ENCODE measurements at regions not wholly inside any gene's neighbourhood (a gene's known extent, or its start where the extent isn't known, plus 50 kb on each side); places are given as distances from the start of the nearest gene placed in this dataset.
"Not testable (repeated sequence)": the region's sequence is repeated elsewhere in the genome, so short reads cannot be mapped to it uniquely, and the experiment has no call there.

DNA sequence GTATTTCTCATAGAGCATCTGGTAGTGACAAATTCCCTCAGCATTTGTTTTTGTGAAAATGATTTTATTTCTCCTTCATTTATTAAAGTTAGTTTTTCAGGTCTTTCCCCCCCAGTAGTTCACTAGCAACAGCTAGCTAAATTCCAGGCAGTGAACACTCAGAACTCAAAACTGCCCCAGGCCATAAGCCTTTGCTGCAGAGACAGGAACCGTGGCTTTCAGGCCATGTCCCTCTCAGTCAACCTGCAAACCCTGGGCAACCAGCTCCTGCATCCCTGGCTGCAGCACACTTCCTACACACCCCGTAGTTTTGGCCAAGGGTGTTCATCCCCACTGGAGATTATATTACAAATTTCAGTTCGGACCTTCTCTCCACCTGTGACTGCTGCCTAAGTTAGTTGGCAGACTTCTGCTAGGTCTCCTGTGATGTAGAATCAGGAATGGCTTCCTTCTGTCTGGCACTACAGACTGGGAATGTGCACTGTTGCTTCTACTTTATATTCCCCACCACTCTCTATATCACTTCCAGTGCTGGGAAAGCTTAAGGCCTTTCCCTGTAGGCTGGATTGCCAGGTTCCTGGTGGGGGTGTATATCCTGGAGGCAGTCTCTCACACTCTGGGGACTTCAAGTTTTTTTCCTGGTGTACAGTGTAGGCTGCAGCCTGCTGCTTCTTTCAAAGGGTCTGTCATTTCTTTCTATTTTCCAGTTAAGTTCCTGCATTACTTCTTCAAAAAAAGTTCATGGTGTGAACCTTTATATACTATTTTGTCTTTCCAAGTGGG lies 924.4 kb upstream of the LRFN5 start:
- TF ChIP-seq CTCF (IDR thresholded peaks at IDR 0.05) = no peak
- no peak overlapping the region for H3K4me3 Mint-ChIP-seq
- no peaks in the 10 kb centered on the region for H3K4me1 ChIP-seq (ENCODE audit: control insufficient read depth, insufficient read depth, low read length)
- no peaks in the 10 kb centered on the region for H3K4me1 Mint-ChIP-seq
- intact Hi-C loops (cut with micrococcal nuclease) = no loop called here
- peaks cover 14% of the 10 kb centered on the region for H3K36me3 Mint-ChIP-seq
- H3K9me3 Mint-ChIP-seq = peaks cover 9 to 20% of the 10 kb centered on the region in 2 donors
- H3K27ac ChIP-seq (ENCODE audit: low read length) = no peak overlapping the region
- no peaks in the 10 kb centered on the region for H3K36me3 ChIP-seq (ENCODE audit: control insufficient read depth, insufficient read depth, low read length)
- DNase-seq (no peak), ATAC-seq (no peak)
- no peaks in the 10 kb centered on the region for H3K27me3 Mint-ChIP-seq (ENCODE audit: low read depth in 2 of 2)
- no peaks in the 10 kb centered on the region for H3K27me3 ChIP-seq (ENCODE audit: control insufficient read depth, insufficient read depth, low read length)
- no peak overlapping the region for H3K4me3 ChIP-seq (ENCODE audit: low read length)
- H3K9me3 ChIP-seq (ENCODE audit: control insufficient read depth, insufficient read depth, low read length) = no peaks in the 10 kb centered on the region
- 79% methylated on average over 3 of the region's 3 CpGs for WGBS (ENCODE audit: insufficient coverage)
- H3K27ac Mint-ChIP-seq = no peak overlapping the region

GRCh38 chr14:40679256-40679655 lies 927.4 kb upstream of the LRFN5 start:
- H3K36me3 ChIP-seq (ENCODE audit: control insufficient read depth, insufficient read depth, low read length) = no peaks in the 10 kb centered on the region
- no peak overlapping the region for H3K27ac Mint-ChIP-seq
- no peaks in the 10 kb centered on the region for H3K27me3 Mint-ChIP-seq (ENCODE audit: low read depth in 2 of 2)
- H3K36me3 Mint-ChIP-seq = peaks cover 14% of the 10 kb centered on the region
- no peak overlapping the region for H3K4me3 ChIP-seq (ENCODE audit: low read length)
- H3K4me1 Mint-ChIP-seq = no peaks in the 10 kb centered on the region
- no peak overlapping the region for H3K27ac ChIP-seq (ENCODE audit: low read length)
- no peaks in the 10 kb centered on the region for H3K9me3 ChIP-seq (ENCODE audit: control insufficient read depth, insufficient read depth, low read length)
- TF ChIP-seq CTCF (IDR thresholded peaks at IDR 0.05) = no peak
- ATAC-seq (no peak), DNase-seq (no peak)
- WGBS (ENCODE audit: insufficient coverage) = 86% methylated on average over 1 of the region's 1 CpG
- no peaks in the 10 kb centered on the region for H3K27me3 ChIP-seq (ENCODE audit: control insufficient read depth, insufficient read depth, low read length)
- H3K4me1 ChIP-seq (ENCODE audit: control insufficient read depth, insufficient read depth, low read length) = no peaks in the 10 kb centered on the region
- peaks cover 9 to 20% of the 10 kb centered on the region in 2 donors for H3K9me3 Mint-ChIP-seq
- intact Hi-C loops (cut with micrococcal nuclease) = no loop called here
- H3K4me3 Mint-ChIP-seq = no peak overlapping the region

GRCh38 chr14:40677206-40677605 lies 929.5 kb upstream of the LRFN5 start:
- H3K36me3 ChIP-seq (ENCODE audit: control insufficient read depth, insufficient read depth, low read length); H3K4me1 ChIP-seq (ENCODE audit: control insufficient read depth, insufficient read depth, low read length); H3K4me3 ChIP-seq (ENCODE audit: low read length); H3K27ac Mint-ChIP-seq; H3K27me3 ChIP-seq (ENCODE audit: control insufficient read depth, insufficient read depth, low read length); DNase-seq; H3K4me3 Mint-ChIP-seq; H3K27me3 Mint-ChIP-seq (ENCODE audit: low read depth in 2 of 2); H3K27ac ChIP-seq (ENCODE audit: low read length); ATAC-seq; H3K9me3 ChIP-seq (ENCODE audit: control insufficient read depth, insufficient read depth, low read length); intact Hi-C loops (cut with micrococcal nuclease); H3K4me1 Mint-ChIP-seq: not testable (repeated sequence)
- Mint-ChIP-seq H3K36me3 (peaks cover 12% of the 10 kb centered on the region), H3K9me3 (peaks cover 11 to 20% of the 10 kb centered on the region in 2 donors)

GRCh38 chr14:40674502-40674901 lies 932.2 kb upstream of the LRFN5 start:
- Mint-ChIP-seq H3K4me3 (no peak overlapping the region), H3K27ac (no peak overlapping the region), H3K9me3 (peaks cover 6 to 7% of the 10 kb centered on the region in 2 donors), H3K36me3 (peaks cover 6% of the 10 kb centered on the region), H3K4me1 (no peaks in the 10 kb centered on the region), H3K27me3 (ENCODE audit: low read depth in 2 of 2) (no peaks in the 10 kb centered on the region)
- WGBS (ENCODE audit: insufficient coverage) = no CpG with 5 or more reads among the region's 1 CpG
- Histone ChIP-seq H3K4me1 (ENCODE audit: control insufficient read depth, insufficient read depth, low read length) (no peaks in the 10 kb centered on the region), H3K27me3 (ENCODE audit: control insufficient read depth, insufficient read depth, low read length) (no peaks in the 10 kb centered on the region), H3K4me3 (ENCODE audit: low read length) (no peak overlapping the region), H3K36me3 (ENCODE audit: control insufficient read depth, insufficient read depth, low read length) (no peaks in the 10 kb centered on the region), H3K9me3 (ENCODE audit: control insufficient read depth, insufficient read depth, low read length) (no peaks in the 10 kb centered on the region), H3K27ac (ENCODE audit: low read length) (no peak overlapping the region)
- DNase-seq (no peak), ATAC-seq (no peak)
- intact Hi-C loops (cut with micrococcal nuclease) = no loop called here
- TF ChIP-seq CTCF (IDR thresholded peaks at IDR 0.05) = no peak
